GM20431 (cell line): ENCODE measurements at regions not wholly inside any gene's neighbourhood (a gene's known extent, or its start where the extent isn't known, plus 50 kb on each side); places are given as distances from the start of the nearest gene placed in this dataset.

Experiments used
- in situ Hi-C: fragments of 300-500 bp; cut with MseI, MboI; formaldehyde crosslinking; loops from one replicate; pipeline ENCODE4 v1.15.0; 2020; ENCODE audit warnings: low sequenced_read_pairs; ENCODE audit not compliant: unreplicated experiment

- in situ Hi-C loops: loop anchor here (10.0 kb wide), 1 partner anchor 148 kb away; no protein-coding TSS in a partner anchor
These were observed 406.3 kb downstream of the DMRT2 start for GRCh38 chr9:1456301-1457024.

- in situ Hi-C loops: loop anchor here (10.0 kb wide), 1 partner anchor 147 kb away; no protein-coding TSS in a partner anchor
These were observed 407.3 kb downstream of the DMRT2 start for GRCh38 chr9:1457460-1457859.

GRCh38 chr9:1458503-1458902 is 408.3 kb downstream of the DMRT2 start:
- in situ Hi-C loops: loop anchor here (10.0 kb wide), 1 partner anchor 146 kb away; no protein-coding TSS in a partner anchor

GRCh38 chr9:1460143-1460769 is 410.1 kb downstream of the DMRT2 start:
- in situ Hi-C loops: no loop called here

- in situ Hi-C loops: no loop called here
These were observed 411.7 kb downstream of the DMRT2 start for GRCh38 chr9:1461812-1462211.

GRCh38 chr9:1462626-1463308 is 412.6 kb downstream of the DMRT2 start:
- in situ Hi-C loops: no loop called here

- in situ Hi-C loops: no loop called here
These were observed 419.8 kb downstream of the DMRT2 start for GRCh38 chr9:1469996-1470395.

- in situ Hi-C loops: no loop called here
These were observed 423.9 kb downstream of the DMRT2 start for GRCh38 chr9:1473956-1474634.

- in situ Hi-C loops: no loop called here
These were observed 424.5 kb downstream of the DMRT2 start for GRCh38 chr9:1474671-1475070.

GRCh38 chr9:1490341-1491232 is 440.4 kb downstream of the DMRT2 start:
- in situ Hi-C loops: no loop called here

- in situ Hi-C loops: no loop called here
These were observed 442.0 kb downstream of the DMRT2 start for GRCh38 chr9:1492156-1492555.

- in situ Hi-C loops: no loop called here
These were observed 445.3 kb downstream of the DMRT2 start for GRCh38 chr9:1495282-1496030.

- in situ Hi-C loops: no loop called here
These were observed 455.3 kb downstream of the DMRT2 start for GRCh38 chr9:1505489-1505888.

GRCh38 chr9:1510712-1511111 is 460.6 kb downstream of the DMRT2 start:
- in situ Hi-C loops: no loop called here

- in situ Hi-C loops: no loop called here
These were observed 462.9 kb downstream of the DMRT2 start for GRCh38 chr9:1513105-1513504.

GRCh38 chr9:1514250-1514649 is 464.1 kb downstream of the DMRT2 start:
- in situ Hi-C loops: no loop called here

GRCh38 chr9:1514776-1515363 is 464.7 kb downstream of the DMRT2 start:
- in situ Hi-C loops: no loop called here

- in situ Hi-C loops: no loop called here
These were observed 465.4 kb downstream of the DMRT2 start for GRCh38 chr9:1515557-1515956.

- in situ Hi-C loops: no loop called here
These were observed 471.4 kb downstream of the DMRT2 start for GRCh38 chr9:1521547-1521946.
